Endothelial cell of umbilical vein (primary cell): ENCODE measurements at regions not wholly inside any gene's neighbourhood (a gene's known extent, or its start where the extent isn't known, plus 50 kb on each side); places are given as distances from the start of the nearest gene placed in this dataset.

Experiments used
- BruUV-seq: library from RNA; stranded (reverse); fragments of 400-500 nt; replicated peaks from 2 replicates; lab custom pipeline; 2021; lab: Mats Ljungman, UMichigan
- CTCF ChIA-PET: fragments of 300-600, 350-600 bp; sonication (Branson Sonifier 250); formaldehyde crosslinking; loops from one replicate; lab custom pipeline; 2021; ENCODE audit warnings: antibody characterized with exemption, inconsistent platforms; lab: Charles Lee
- POLR2A ChIA-PET: fragments of 300-600, 350-600 bp; sonication (Branson Sonifier 250); formaldehyde crosslinking; loops from one replicate; lab custom pipeline; 2021; ENCODE audit warnings: antibody characterized with exemption, inconsistent platforms; lab: Charles Lee
- DNase-seq: peaks from one replicate; pipeline ENCODE4 v3.0.0-alpha.2; 2011; ENCODE audit warnings: low read depth, low spot score
- FAIRE-seq: peaks from 2 replicates; lab custom pipeline; 2011; peaks lifted over from hg19 to GRCh38; lab: Jason Lieb, UNC
- H2AFZ ChIP-seq: 2 replicates; pipeline ENCODE4 v1.6.0; 2012; ENCODE audit warnings: low read depth, low read length, control low read depth, inconsistent platforms
- H3K27ac ChIP-seq: 2 replicates; pipeline ENCODE4 v1.5.1; 2011; ENCODE audit warnings: low read depth, mild to moderate bottlenecking, control low read depth, low read length, moderate library complexity; ENCODE audit not compliant: insufficient read depth
- H3K27me3 ChIP-seq, 2 experiments: 2 replicates each; pipeline versions ENCODE4 v1.6.0 to v1.6.1; 2011; ENCODE audit warnings: low read length in 2 of 2, mixed read lengths in 1 of 2; ENCODE audit not compliant: control insufficient read depth in 2 of 2, insufficient read depth in 2 of 2
- H3K36me3 ChIP-seq, 2 experiments: 2 replicates in 1 of 2; 3 replicates in 1 of 2; pipeline ENCODE4 v1.5.1; 2011; ENCODE audit warnings: low read length in 2 of 2, mild to moderate bottlenecking in 1 of 2, moderate library complexity in 1 of 2; ENCODE audit not compliant: control insufficient read depth in 2 of 2, insufficient read depth in 2 of 2; ENCODE audit errors: extremely low read depth in 1 of 2
- H3K4me1 ChIP-seq: 3 replicates; pipeline ENCODE4 v1.5.1; 2011; ENCODE audit warnings: mild to moderate bottlenecking, low read length; ENCODE audit not compliant: control insufficient read depth, insufficient read depth; ENCODE audit errors: extremely low read depth
- H3K4me2 ChIP-seq: 2 replicates; pipeline ENCODE4 v1.6.1; 2011; ENCODE audit warnings: low read length, control low read depth, mixed read lengths; ENCODE audit not compliant: insufficient read depth
- H3K4me3 ChIP-seq, 3 experiments: fragments of 200-600 bp in 1 of 3; sonication (generic), shearing (Covaris generic) in 1 of 3; replicated peaks in 1 of 3; 2 replicates each; pipeline ENCODE4 v1.5.1; 2011 to 2016; ENCODE audit warnings: control low read depth in 3 of 3, low read length in 3 of 3, mild to moderate bottlenecking in 2 of 3, inconsistent platforms in 1 of 3, low read depth in 1 of 3, moderate library complexity in 1 of 3; ENCODE audit not compliant: insufficient read depth in 1 of 3
- H3K79me2 ChIP-seq: 2 replicates; pipeline ENCODE4 v1.6.0; 2012; ENCODE audit warnings: low read length, inconsistent platforms; ENCODE audit not compliant: control insufficient read depth, insufficient read depth
- H3K9ac ChIP-seq: replicated peaks from 2 replicates; pipeline ENCODE3; 2011; ENCODE audit warnings: low read length, control low read depth; ENCODE audit not compliant: insufficient read depth; ENCODE audit errors: extremely low read depth
- H3K9me1 ChIP-seq: replicated peaks from 3 replicates; pipeline ENCODE4 v1.6.0; 2011; ENCODE audit warnings: mild to moderate bottlenecking, low read length; ENCODE audit not compliant: control insufficient read depth, insufficient read depth; ENCODE audit errors: extremely low read depth
- H3K9me3 ChIP-seq: replicated peaks from 2 replicates; pipeline ENCODE4 v1.5.1; 2012; ENCODE audit warnings: low read length, inconsistent platforms; ENCODE audit not compliant: control insufficient read depth, insufficient read depth
- H4K20me1 ChIP-seq: replicated peaks from 2 replicates; pipeline ENCODE3; 2011; ENCODE audit warnings: mild to moderate bottlenecking, low read length; ENCODE audit not compliant: control insufficient read depth, insufficient read depth; ENCODE audit errors: extremely low read depth
- CTCF ChIP-seq, 2 donors: IDR thresholded peaks; 1 replicate in 1 of 2; 2 replicates in 1 of 2; pipeline ENCODE4 v1.5.1; 2011; ENCODE audit warnings: low read length in 2 of 2, mild to moderate bottlenecking in 2 of 2, moderate library complexity in 2 of 2, control low read depth in 1 of 2, inconsistent platforms in 1 of 2, low read depth in 1 of 2; ENCODE audit not compliant: insufficient read depth in 1 of 2; ENCODE audit errors: extremely low read depth in 1 of 2
- EZH2 ChIP-seq: IDR thresholded peaks from 2 replicates; pipeline ENCODE4 v1.6.1; 2012; ENCODE audit warnings: borderline replicate concordance, low read depth, mild to moderate bottlenecking, moderate library complexity, low read length, inconsistent platforms; ENCODE audit not compliant: severe bottlenecking
- FOS ChIP-seq: IDR thresholded peaks from 2 replicates; pipeline ENCODE4 v1.6.1; 2011; ENCODE audit warnings: mild to moderate bottlenecking, low read length, moderate library complexity, borderline replicate concordance; ENCODE audit not compliant: insufficient read depth
- GATA2 ChIP-seq: IDR thresholded peaks from 2 replicates; pipeline ENCODE4 v1.7.0; 2011; ENCODE audit warnings: low read depth, mild to moderate bottlenecking, moderate library complexity, mixed read lengths, low read length; ENCODE audit not compliant: insufficient read length, insufficient read depth
- JUN ChIP-seq: IDR thresholded peaks from 2 replicates; pipeline ENCODE4 v1.6.1; 2011; ENCODE audit warnings: borderline replicate concordance, low read depth; ENCODE audit not compliant: insufficient read length, insufficient read depth
- MAX ChIP-seq: IDR thresholded peaks from 2 replicates; pipeline ENCODE4 v1.6.1; 2011; ENCODE audit not compliant: insufficient read depth, insufficient read length
- MYC ChIP-seq: IDR thresholded peaks from one replicate; pipeline ENCODE4 v1.6.1; 2011; ENCODE audit warnings: mild to moderate bottlenecking, low read depth, low read length
- POLR2A ChIP-seq: IDR thresholded peaks from 2 replicates; pipeline ENCODE4 v1.6.1; 2012; ENCODE audit warnings: low read depth, mild to moderate bottlenecking, control low read depth, low read length
- POLR2AphosphoS5 ChIP-seq: IDR thresholded peaks from 2 replicates; pipeline ENCODE4 v1.6.1; 2012; ENCODE audit warnings: low read depth, mild to moderate bottlenecking, control low read depth, low read length, moderate library complexity; ENCODE audit not compliant: insufficient read depth
- dilution Hi-C: fragments of 300-500 bp; cut with MboI; formaldehyde crosslinking; loops from one replicate; pipeline ENCODE4 v1.15.0; 2019; ENCODE audit warnings: low sequenced_read_pairs; ENCODE audit not compliant: extremely low pct_ligation_motif_present
- intact Hi-C: fragments of 100-400 bp; cut with micrococcal nuclease; formaldehyde crosslinking; loops from one replicate; pipeline ENCODE4 v1.10.0; 2022

GRCh38 chr2:16495509-16496208, 170.0 kb downstream of the CYRIA start:
- Histone ChIP-seq H2AFZ (no peak overlapping the region), H3K9ac (no peak overlapping the region), H4K20me1 (no peaks in the 10 kb centered on the region), H3K36me3 (no peaks in the 10 kb centered on the region), H3K79me2 (no peaks in the 10 kb centered on the region), H3K27me3 (no peaks in the 10 kb centered on the region), H3K4me2 (no peak overlapping the region), H3K4me1 (no peaks in the 10 kb centered on the region), H3K27ac (no peak overlapping the region), H3K4me3 (no peak overlapping the region), H3K9me3 (no peaks in the 10 kb centered on the region), H3K9me1 (no peaks in the 10 kb centered on the region)
- TF ChIP-seq FOS = no peak
- TF ChIP-seq MAX = no peak
- no peak for TF ChIP-seq POLR2A
- TF ChIP-seq JUN = no peak
- no peak for TF ChIP-seq EZH2
- TF ChIP-seq CTCF (IDR thresholded peaks at IDR 0.05; ENCODE audit: extremely low read depth in 1 of 2, insufficient read depth in 1 of 2, low read depth in 1 of 2, low read length in 2 of 2) = no peak
- TF ChIP-seq POLR2AphosphoS5 = no peak
- no peak for TF ChIP-seq GATA2
- TF ChIP-seq MYC = no peak
- BruUV-seq = no TSS peak
- CTCF ChIA-PET = no interaction called here
- dilution Hi-C loops = no loop called here
- POLR2A ChIA-PET = no interaction called here
- no peak for FAIRE-seq
- DNase-seq = no peak
- intact Hi-C loops = no loop called here
